ENCODE measurements at regions not wholly inside any gene's neighbourhood (a gene's known extent, or its start where the extent isn't known, plus 50 kb on each side); places are given as distances from the start of the nearest gene placed in this dataset.

GRCh38 chr11:116396331-116396730 is 376.5 kb downstream of the BUD13 start:
- TF ChIP-seq POLR2A (IDR thresholded peaks at IDR 0.05), result no peak
- TF ChIP-seq CTCF (IDR thresholded peaks at IDR 0.05 in 4 of 5, conservative IDR thresholded peaks at IDR 0.05 in 1 of 5), result no peak

Data from gastrocnemius medialis (tissue), 4 donors.